22Rv1 (cell line): ENCODE measurements at regions not wholly inside any gene's neighbourhood (a gene's known extent, or its start where the extent isn't known, plus 50 kb on each side); places are given as distances from the start of the nearest gene placed in this dataset.

Experiments
- CTCF ChIP-seq: fragments of 450-650 bp; IDR thresholded peaks from 2 replicates; pipeline ENCODE4 v1.5.1; 2017; ENCODE audit warnings: mild to moderate bottlenecking
- ZFX ChIP-seq: fragments of 450-650 bp; IDR thresholded peaks from 2 replicates; pipeline ENCODE4 v1.6.1; 2017; ENCODE audit warnings: antibody characterized with exemption, borderline replicate concordance

DNA sequence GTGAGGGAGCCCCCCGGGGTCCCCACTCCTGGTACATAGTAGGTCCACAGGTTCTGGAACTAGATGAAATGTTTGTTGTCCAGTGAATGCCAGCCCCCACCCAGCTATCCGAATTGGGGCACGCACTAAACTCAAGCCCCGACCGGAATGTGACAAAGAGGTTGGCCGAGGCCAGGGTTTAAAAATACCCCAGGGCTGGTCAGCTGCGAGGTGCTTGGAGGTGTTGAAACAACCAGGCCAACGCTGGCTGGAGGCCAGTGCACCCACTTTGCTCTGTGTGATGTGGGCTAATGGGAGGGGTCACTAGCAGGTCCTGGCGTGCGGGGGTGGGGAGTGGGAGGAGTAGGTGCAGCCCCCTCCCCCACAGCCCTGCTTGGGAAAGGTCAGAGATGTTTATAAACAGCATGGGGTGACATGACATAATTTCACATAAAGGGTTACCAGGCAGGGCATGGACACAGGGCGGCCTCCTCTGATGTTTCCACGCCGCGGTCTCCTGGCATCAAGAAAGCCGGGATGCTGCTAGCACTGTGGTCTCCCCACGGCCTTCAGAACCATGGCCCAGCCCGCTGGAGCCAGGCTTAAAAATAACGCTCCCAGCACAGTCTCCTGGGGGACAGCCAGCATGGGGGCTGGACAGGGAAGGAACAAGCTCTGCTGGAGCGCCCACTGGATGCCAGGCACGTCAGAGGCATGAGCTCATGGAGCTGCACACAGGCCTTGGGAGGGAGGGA, 111.2 kb upstream of the PTPN1 start:
- no peak for TF ChIP-seq CTCF
- no peak for TF ChIP-seq ZFX
